PC-9 (cell line): ENCODE measurements at regions not wholly inside any gene's neighbourhood (a gene's known extent, or its start where the extent isn't known, plus 50 kb on each side); places are given as distances from the start of the nearest gene placed in this dataset.

Experiments used
- BruUV-seq: library from RNA; stranded (reverse); fragments of 400-500 nt; replicated peaks from 2 replicates; lab custom pipeline; 2021; lab: Mats Ljungman, UMichigan
- CTCF ChIA-PET: fragments of 300-600 bp; sonication (Branson Sonifier 250); formaldehyde crosslinking; loops from one replicate; lab custom pipeline; 2022; ENCODE audit warnings: antibody characterized with exemption; lab: Charles Lee
- POLR2A ChIA-PET: fragments of 300-600 bp; sonication (Branson Sonifier 250); formaldehyde crosslinking; loops from one replicate; lab custom pipeline; 2022; ENCODE audit warnings: antibody characterized with exemption; ENCODE audit not compliant: unreplicated experiment; lab: Charles Lee
- DNase-seq, 2 experiments: peaks; one replicate each; pipeline versions ENCODE4 v3.0.0 to v3.0.0-alpha.2; 2015 to 2022; ENCODE audit warnings: mixed read lengths in 1 of 2
- H2AFZ ChIP-seq: fragments of 200-600 bp; sonication (generic); 2 replicates; pipeline ENCODE4 v1.8.1; 2017; ENCODE audit warnings: antibody characterized with exemption
- H3F3A ChIP-seq: fragments of 200-600 bp; sonication (generic); 2 replicates; pipeline ENCODE4 v1.8.1; 2017; ENCODE audit warnings: antibody characterized with exemption, mild to moderate bottlenecking, low read depth; ENCODE audit not compliant: insufficient read depth
- H3K27ac ChIP-seq: fragments of 200-600 bp; sonication (generic); 2 replicates; pipeline ENCODE4 v1.6.1; 2016; ENCODE audit warnings: mixed run types
- H3K27me3 ChIP-seq: fragments of 200-600 bp; sonication (generic); 2 replicates; pipeline ENCODE4 v1.6.1; 2016; ENCODE audit warnings: low read depth, mixed run types; ENCODE audit not compliant: insufficient read depth
- H3K36me3 ChIP-seq: fragments of 200-600 bp; sonication (generic); 2 replicates; pipeline ENCODE4 v1.6.1; 2016; ENCODE audit warnings: low read depth, mixed run types
- H3K4me1 ChIP-seq: fragments of 200-600 bp; sonication (generic); replicated peaks from 2 replicates; pipeline ENCODE4 v1.6.1; 2016; ENCODE audit warnings: mixed run types; ENCODE audit not compliant: insufficient read depth
- H3K4me2 ChIP-seq: fragments of 200-600 bp; sonication (generic); 2 replicates; pipeline ENCODE4 v1.6.1; 2017; ENCODE audit warnings: mixed run types
- H3K4me3 ChIP-seq: fragments of 200-600 bp; sonication (generic); 2 replicates; pipeline ENCODE4 v1.6.1; 2016; ENCODE audit warnings: mixed run types
- H3K79me2 ChIP-seq: fragments of 200-600 bp; sonication (generic); 2 replicates; pipeline ENCODE4 v1.6.1; 2017; ENCODE audit warnings: low read depth, mixed run types
- H3K9me2 ChIP-seq: fragments of 200-600 bp; sonication (generic); 2 replicates; pipeline ENCODE4 v1.8.1; 2017; ENCODE audit warnings: mild to moderate bottlenecking; ENCODE audit not compliant: insufficient read depth
- H3K9me3 ChIP-seq: fragments of 200-600 bp; sonication (generic); 2 replicates; pipeline ENCODE4 v1.8.1; 2016; ENCODE audit warnings: low read depth; ENCODE audit not compliant: insufficient read depth
- H4K20me1 ChIP-seq: fragments of 200-600 bp; sonication (generic); 2 replicates; pipeline ENCODE4 v1.8.1; 2017; ENCODE audit not compliant: insufficient read depth
- CTCF ChIP-seq: fragments of 200-600 bp; sonication (generic); conservative IDR thresholded peaks from 2 replicates; pipeline ENCODE4 v1.6.1; 2017; ENCODE audit warnings: mixed run types, antibody characterized with exemption, mild to moderate bottlenecking, moderate library complexity
- EZH2 ChIP-seq: fragments of 200-600 bp; sonication (generic); IDR thresholded peaks from 2 replicates; pipeline ENCODE4 v1.8.0; 2017; ENCODE audit warnings: antibody characterized with exemption, low read depth
- intact Hi-C: fragments of 100-400 bp; cut with micrococcal nuclease; formaldehyde crosslinking; loops from one replicate; pipeline ENCODE4 v1.10.0; 2022; ENCODE audit not compliant: unreplicated experiment

GRCh38 chr2:22628221-22628620 lies 756.8 kb upstream of the KLHL29 start:
- no peaks in the 10 kb centered on the region for H3F3A ChIP-seq
- H2AFZ ChIP-seq, result no peak overlapping the region
- no peaks in the 10 kb centered on the region; the same call in 1 of the 2 replicates for H4K20me1 ChIP-seq
- ChIA-PET POLR2A (no interaction called here), CTCF (no interaction called here)
- H3K9me2 ChIP-seq, result no peaks in the 10 kb centered on the region; the same call in 1 of the 2 replicates
- no peaks in the 10 kb centered on the region for H3K9me3 ChIP-seq
- BruUV-seq, result no TSS peak
- H3K4me2 ChIP-seq, result no peak overlapping the region
- peaks cover 10% of the 10 kb centered on the region for H3K27me3 ChIP-seq
- H3K79me2 ChIP-seq, result no peaks in the 10 kb centered on the region
- intact Hi-C loops, result no loop called here
- TF ChIP-seq CTCF (no peak), EZH2 (no peak)
- no peak overlapping the region for H3K4me3 ChIP-seq
- no peak overlapping the region for H3K27ac ChIP-seq
- H3K36me3 ChIP-seq, result no peaks in the 10 kb centered on the region
- H3K4me1 ChIP-seq, result no peaks in the 10 kb centered on the region
- DNase-seq, result no peak

- H3K9me3 ChIP-seq, result no peaks in the 10 kb centered on the region
- no peak for TF ChIP-seq EZH2
- no peak for TF ChIP-seq CTCF
- H3K4me2 ChIP-seq, result no peak overlapping the region
- no peaks in the 10 kb centered on the region; the same call in 1 of the 2 replicates for H3K9me2 ChIP-seq
- H4K20me1 ChIP-seq, result no peaks in the 10 kb centered on the region; the same call in 1 of the 2 replicates
- no peaks in the 10 kb centered on the region for H3K79me2 ChIP-seq
- no peak overlapping the region for H3K27ac ChIP-seq
- no peaks in the 10 kb centered on the region for H3K4me1 ChIP-seq
- H3F3A ChIP-seq, result no peaks in the 10 kb centered on the region
- H3K27me3 ChIP-seq, result peaks cover 10% of the 10 kb centered on the region
- BruUV-seq, result no TSS peak
- no peak overlapping the region for H2AFZ ChIP-seq
- no peaks in the 10 kb centered on the region for H3K36me3 ChIP-seq
- no peak overlapping the region for H3K4me3 ChIP-seq
- POLR2A ChIA-PET, result no interaction called here
- intact Hi-C loops, result no loop called here
- no peak for DNase-seq
- CTCF ChIA-PET, result no interaction called here
Observed at GRCh38 chr2:22628906-22629305, 756.1 kb upstream of the KLHL29 start.

- Histone ChIP-seq H3K27ac (no peak overlapping the region), H3K4me1 (no peaks in the 10 kb centered on the region), H2AFZ (no peak overlapping the region), H3K9me2 (no peaks in the 10 kb centered on the region), H3K27me3 (peaks cover 10% of the 10 kb centered on the region), H3K9me3 (no peaks in the 10 kb centered on the region), H3K36me3 (no peaks in the 10 kb centered on the region), H3F3A (no peaks in the 10 kb centered on the region), H4K20me1 (no peaks in the 10 kb centered on the region), H3K4me3 (no peak overlapping the region), H3K79me2 (no peaks in the 10 kb centered on the region), H3K4me2 (no peak overlapping the region)
- DNase-seq, result no peak
- CTCF ChIA-PET, result no interaction called here
- POLR2A ChIA-PET, result no interaction called here
- no TSS peak for BruUV-seq
- TF ChIP-seq CTCF, result no peak
- no peak for TF ChIP-seq EZH2
- intact Hi-C loops, result no loop called here
Observed at GRCh38 chr2:22634167-22634566, 750.8 kb upstream of the KLHL29 start.
